Body of pancreas (tissue), 4 donors: ENCODE measurements at regions not wholly inside any gene's neighbourhood (a gene's known extent, or its start where the extent isn't known, plus 50 kb on each side); places are given as distances from the start of the nearest gene placed in this dataset.

Experiments used
- ATAC-seq: fragments of 150-250 bp; one replicate; pipeline ENCODE4 v1.9.1; 2016
- DNase-seq, 4 donors: peaks; one replicate each; pipeline ENCODE4 v3.0.0-alpha.2; 2019
- H3K27ac ChIP-seq, 4 donors: fragments of 200-600 bp; sonication (generic); 1 replicate in 3 of 4; 2 replicates in 1 of 4; pipeline versions ENCODE4 v1.5.1 to v1.6.1; 2016 to 2019; ENCODE audit warnings: mild to moderate bottlenecking in 1 of 4, mixed read lengths in 1 of 4, moderate library complexity in 1 of 4
- H3K27me3 ChIP-seq, 2 donors: fragments of 200-600 bp; sonication (generic); one replicate each; pipeline ENCODE4 v1.6.0; 2016; ENCODE audit warnings: mild to moderate bottlenecking in 1 of 2
- H3K36me3 ChIP-seq, 2 donors: fragments of 200-600 bp; sonication (generic); replicated peaks in 1 of 2; 2 replicates each; pipeline ENCODE4 v1.5.1; 2016; ENCODE audit warnings: low read depth in 2 of 2; ENCODE audit not compliant: insufficient read depth in 1 of 2
- H3K4me1 ChIP-seq: fragments of 200-600 bp; sonication (generic); one replicate; pipeline ENCODE4 v1.6.0; 2016
- H3K4me3 ChIP-seq, 2 donors: fragments of 200-600 bp; sonication (generic); 1 replicate in 1 of 2; 2 replicates in 1 of 2; pipeline ENCODE4 v1.5.1; 2016 to 2019
- H3K9me3 ChIP-seq, 3 donors: fragments of 200-600 bp; sonication (generic); 1 replicate in 2 of 3; 2 replicates in 1 of 3; pipeline ENCODE4 v1.5.1; 2016
- CTCF ChIP-seq, 7 experiments: fragments of 450-650 bp in 4 of 7; fragments of 200-600 bp in 3 of 7; sonication (generic) in 3 of 7; IDR thresholded peaks; one replicate each; pipeline ENCODE4 v1.5.1; 2016 to 2019; ENCODE audit warnings: antibody characterized with exemption in 7 of 7
- POLR2A ChIP-seq, 3 donors: fragments of 450-650 bp; IDR thresholded peaks; one replicate each; pipeline ENCODE4 v1.6.1; 2016; ENCODE audit warnings: antibody characterized with exemption in 3 of 3, mild to moderate bottlenecking in 2 of 3
- WGBS, 2 donors: methylation state at CpG; one replicate each; pipeline ENCODE4 v1.1.5; 2017; 5-methylcytosine and 5-hydroxymethylcytosine counted together
- intact Hi-C: fragments of 100-400 bp; cut with DNase I; formaldehyde crosslinking; loops from one replicate; pipeline ENCODE4 v1.15.1; 2023

- TF ChIP-seq CTCF (IDR thresholded peaks at IDR 0.05) (no peak), POLR2A (IDR thresholded peaks at IDR 0.05) (no peak)
- Histone ChIP-seq H3K27ac (no peak overlapping the region), H3K4me1 (no peaks in the 10 kb centered on the region), H3K4me3 (no peak overlapping the region), H3K27me3 (no peaks in the 10 kb centered on the region), H3K36me3 (no peaks in the 10 kb centered on the region), H3K9me3 (no peaks in the 10 kb centered on the region)
- 70 to 77% methylated on average over 14 of the region's 14 CpGs for WGBS, 2 donors
- intact Hi-C loops = no loop called here
- ATAC-seq (no peak), DNase-seq (peak in 1 of 4 donors; percentile 3)
Observed at GRCh38 chr22:48761546-48761945, 1066.1 kb downstream of the BRD1 start.

- WGBS, 2 donors = 70 to 72% methylated on average over 17 to 19 of the region's 19 CpGs
- intact Hi-C loops = no loop called here
- DNase-seq (peak in 1 of 4 donors; percentile 1), ATAC-seq (no peak)
- Histone ChIP-seq H3K4me1 (no peaks in the 10 kb centered on the region), H3K36me3 (no peaks in the 10 kb centered on the region), H3K27ac (no peak overlapping the region), H3K9me3 (no peaks in the 10 kb centered on the region), H3K4me3 (no peak overlapping the region), H3K27me3 (no peaks in the 10 kb centered on the region)
- TF ChIP-seq POLR2A (IDR thresholded peaks at IDR 0.05) (no peak), CTCF (IDR thresholded peaks at IDR 0.05) (no peak)
Observed at GRCh38 chr22:48760481-48761390, 1066.9 kb downstream of the BRD1 start.

GRCh38 chr22:48758881-48759875, 1068.5 kb downstream of the BRD1 start:
- Histone ChIP-seq H3K27me3 (no peaks in the 10 kb centered on the region), H3K4me1 (no peaks in the 10 kb centered on the region), H3K4me3 (no peak overlapping the region), H3K9me3 (no peaks in the 10 kb centered on the region), H3K27ac (no peak overlapping the region), H3K36me3 (no peaks in the 10 kb centered on the region)
- DNase-seq (no peak), ATAC-seq (no peak)
- 70 to 73% methylated on average over 22 of the region's 22 CpGs for WGBS, 2 donors
- intact Hi-C loops = no loop called here
- TF ChIP-seq POLR2A (IDR thresholded peaks at IDR 0.05) (no peak), CTCF (IDR thresholded peaks at IDR 0.05) (no peak)

- Histone ChIP-seq H3K4me3 (no peak overlapping the region), H3K27me3 (no peaks in the 10 kb centered on the region), H3K27ac (no peak overlapping the region), H3K9me3 (no peaks in the 10 kb centered on the region), H3K4me1 (no peaks in the 10 kb centered on the region), H3K36me3 (no peaks in the 10 kb centered on the region)
- no peak for DNase-seq
- intact Hi-C loops = no loop called here
- no peak for ATAC-seq
- 56 to 68% methylated on average over 11 to 17 of the region's 17 CpGs for WGBS, 2 donors
- TF ChIP-seq POLR2A (IDR thresholded peaks at IDR 0.05) = no peak
- TF ChIP-seq CTCF (IDR thresholded peaks at IDR 0.05) = no peak
Observed at GRCh38 chr22:48757985-48758561, 1069.6 kb downstream of the BRD1 start.
